DMS153 treated with DMSO at 0.1 percent for 48 hours (cell line): ENCODE measurements at regions not wholly inside any gene's neighbourhood (a gene's known extent, or its start where the extent isn't known, plus 50 kb on each side); places are given as distances from the start of the nearest gene placed in this dataset.

Experiments used
- DNase-seq: peaks from one replicate; lab custom pipeline; 2025; ENCODE audit not compliant: unreplicated experiment; lab: John Stamatoyannopoulos, UW

DNA sequence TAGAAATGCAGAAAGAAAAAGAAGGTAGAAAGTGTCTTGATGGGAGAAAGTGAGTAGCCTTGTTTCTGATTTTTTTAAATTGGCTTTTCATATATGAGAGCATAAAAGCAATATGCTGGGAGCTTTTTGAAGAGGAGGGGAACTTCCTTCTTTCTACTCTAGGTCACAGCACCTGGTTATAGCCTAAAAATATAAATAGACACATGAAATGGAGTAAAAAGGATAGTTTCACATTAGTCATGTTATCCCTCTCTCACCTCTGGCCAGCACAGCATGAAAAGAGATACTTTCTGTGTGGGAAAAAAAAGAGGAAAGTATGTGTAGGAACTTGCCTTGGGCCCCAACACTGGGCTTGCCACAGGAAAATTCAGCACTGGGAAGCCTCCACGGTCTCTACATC is 292.2 kb upstream of the ZWINT start:
- no peak for DNase-seq

- DNase-seq: no peak
Observed at GRCh38 chr10:56646329-56647111, 285.5 kb upstream of the ZWINT start.

- DNase-seq: peak; percentile 36
Observed at GRCh38 chr10:56633876-56634452, 272.9 kb upstream of the ZWINT start.

- DNase-seq: no peak
Observed at GRCh38 chr10:56632537-56632936, 271.5 kb upstream of the ZWINT start.

GRCh38 chr10:56624082-56624481 is 263.0 kb upstream of the ZWINT start:
- no peak for DNase-seq

GRCh38 chr10:56623064-56623463 is 262.0 kb upstream of the ZWINT start:
- no peak for DNase-seq

GRCh38 chr10:56622335-56622973 is 261.4 kb upstream of the ZWINT start:
- peak; percentile 8 for DNase-seq

- DNase-seq: no peak
Observed at GRCh38 chr10:56606202-56606601, 245.1 kb upstream of the ZWINT start.

GRCh38 chr10:56605051-56605450 is 244.0 kb upstream of the ZWINT start:
- DNase-seq: no peak

GRCh38 chr10:56604624-56605023 is 243.6 kb upstream of the ZWINT start:
- no peak for DNase-seq

DNA sequence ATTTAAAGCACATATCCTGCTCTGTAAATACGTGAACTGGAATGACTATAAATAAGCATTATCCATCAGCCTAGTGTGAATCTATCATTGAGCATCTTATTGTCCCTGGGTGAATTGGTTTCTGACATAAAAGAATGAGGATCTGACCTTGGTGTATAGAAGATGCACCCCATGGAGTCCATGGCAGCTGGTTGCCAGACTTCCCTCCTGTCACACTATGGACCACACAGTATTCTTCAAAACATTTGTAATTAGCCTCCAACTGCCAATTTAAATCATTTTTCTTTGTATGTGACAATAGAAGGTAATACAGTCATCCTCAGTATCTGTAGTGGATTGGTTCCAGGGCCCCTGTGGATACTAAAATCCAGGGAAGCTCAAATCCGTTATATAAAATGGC is 238.1 kb upstream of the ZWINT start:
- DNase-seq: no peak

- no peak for DNase-seq
Observed at GRCh38 chr10:56596257-56596656, 235.2 kb upstream of the ZWINT start.

DNA sequence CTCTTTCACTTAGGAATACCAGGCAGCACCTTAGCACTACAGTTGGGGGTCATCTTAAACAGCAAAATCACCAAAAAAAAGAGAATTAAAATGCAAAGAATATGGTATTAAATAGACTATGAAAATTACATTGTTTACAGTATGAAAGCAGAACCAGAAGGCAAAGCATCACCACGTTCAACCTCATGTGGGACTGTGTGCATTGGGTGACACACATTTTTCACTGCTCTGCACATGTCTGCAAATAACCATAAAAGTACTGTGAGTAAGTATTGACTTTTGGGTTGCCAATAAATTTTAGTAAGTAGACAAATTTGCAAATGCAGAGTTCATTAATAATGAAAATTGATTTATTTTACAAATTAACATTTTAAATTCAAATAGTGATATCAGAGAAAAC is 232.1 kb upstream of the ZWINT start:
- no peak for DNase-seq

DNA sequence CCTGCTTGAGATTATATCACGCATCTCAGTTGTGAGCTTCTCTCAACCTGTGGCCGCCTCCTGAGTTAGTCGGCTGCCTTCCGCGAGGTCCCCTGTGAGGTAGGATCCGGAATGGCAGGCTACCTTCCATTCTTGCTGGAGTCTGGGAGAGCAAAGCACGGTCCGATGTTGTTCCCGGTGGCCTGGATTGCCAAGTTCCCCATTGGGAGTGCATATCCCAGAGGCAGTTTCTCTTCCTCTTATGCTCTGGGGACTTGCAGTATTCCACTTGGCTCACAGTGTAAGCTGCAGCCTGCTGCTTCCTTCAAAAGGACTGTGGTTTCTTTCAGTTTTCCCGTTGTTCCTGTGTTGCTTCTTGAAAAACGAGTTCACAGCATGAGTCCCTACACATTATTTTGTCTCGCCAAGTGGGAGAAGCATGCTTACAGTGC is 225.4 kb upstream of the ZWINT start:
- DNase-seq: no peak

DNA sequence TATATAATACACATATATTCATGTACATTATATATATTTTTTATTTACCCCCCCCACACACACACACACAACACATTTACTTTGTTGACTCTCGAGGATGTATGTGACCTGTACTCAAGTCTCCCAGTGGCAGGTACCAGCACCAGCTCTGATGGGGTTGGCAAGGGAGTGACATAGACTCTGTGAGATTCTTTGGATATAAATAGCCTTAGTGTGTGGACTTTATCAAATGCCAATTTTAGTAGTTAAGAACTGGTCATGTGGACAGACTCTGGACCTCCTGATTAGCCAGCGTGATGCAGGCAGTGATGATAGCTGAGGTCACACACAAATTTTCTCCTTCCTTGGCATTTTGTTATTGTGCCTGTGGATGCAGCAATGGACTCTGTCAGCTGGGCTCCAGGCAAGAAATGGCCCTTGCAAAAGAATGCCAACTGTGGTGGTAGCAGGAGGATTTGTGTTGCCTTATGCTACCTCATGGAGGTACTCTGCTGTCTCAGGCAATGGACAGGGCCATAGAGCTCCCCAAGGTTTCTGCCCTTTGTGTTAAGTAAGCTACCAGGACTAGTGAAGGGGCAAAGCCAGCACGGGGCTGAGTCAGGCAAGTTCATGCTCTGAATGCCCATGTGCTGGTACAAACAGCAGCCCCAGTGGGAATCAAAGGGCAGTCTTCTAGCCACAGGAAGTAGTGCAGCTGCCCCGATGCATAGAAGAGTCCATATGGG is 224.6 kb upstream of the ZWINT start:
- DNase-seq: no peak

GRCh38 chr10:56583316-56583715 is 222.3 kb upstream of the ZWINT start:
- DNase-seq: no peak

- no peak for DNase-seq
Observed at GRCh38 chr10:56567580-56567979, 206.5 kb upstream of the ZWINT start.

GRCh38 chr10:56561336-56561735 is 200.3 kb upstream of the ZWINT start:
- no peak for DNase-seq

- no peak for DNase-seq
Observed at GRCh38 chr10:56551037-56551436, 190.0 kb upstream of the ZWINT start.

- peak; percentile 34 for DNase-seq
Observed at GRCh38 chr10:56547163-56547562, 186.1 kb upstream of the ZWINT start.

GRCh38 chr10:56537984-56538383 is 176.9 kb upstream of the ZWINT start:
- no peak for DNase-seq

- no peak for DNase-seq
Observed at GRCh38 chr10:56522166-56522565, 161.1 kb upstream of the ZWINT start.
